ENCODE measurements at regions not wholly inside any gene's neighbourhood (a gene's known extent, or its start where the extent isn't known, plus 50 kb on each side); places are given as distances from the start of the nearest gene placed in this dataset.

- TF ChIP-seq CTCF (IDR thresholded peaks at IDR 0.05) (no peak), POLR2A (IDR thresholded peaks at IDR 0.05) (no peak)
Observed at GRCh38 chr2:114219456-114219855, 223.0 kb upstream of the DPP10 start.

Data from thyroid gland (tissue), 4 donors.